ENCODE measurements at regions not wholly inside any gene's neighbourhood (a gene's known extent, or its start where the extent isn't known, plus 50 kb on each side); places are given as distances from the start of the nearest gene placed in this dataset.
"Not testable (repeated sequence)": the region's sequence is repeated elsewhere in the genome, so short reads cannot be mapped to it uniquely, and the experiment has no call there.

- no peak for DNase-seq
These were observed 1057.0 kb downstream of the EPHA7 start for GRCh38 chr6:92362404-92362803.

GRCh38 chr6:92361990-92362389 is 1057.4 kb downstream of the EPHA7 start:
- no peak for DNase-seq

GRCh38 chr6:92354270-92354829 is 1065.0 kb downstream of the EPHA7 start:
- DNase-seq = no peak

GRCh38 chr6:92352130-92352529 is 1067.2 kb downstream of the EPHA7 start:
- no peak for DNase-seq

GRCh38 chr6:92341201-92341600 is 1078.2 kb downstream of the EPHA7 start:
- no peak for DNase-seq

- no peak for DNase-seq
These were observed 1079.3 kb downstream of the EPHA7 start for GRCh38 chr6:92339936-92340640.

- no peak for DNase-seq
These were observed 1081.8 kb downstream of the EPHA7 start for GRCh38 chr6:92337571-92337970.

- DNase-seq = no peak
These were observed 1090.0 kb downstream of the EPHA7 start for GRCh38 chr6:92329208-92329847.

- DNase-seq = no peak
These were observed 1104.0 kb downstream of the EPHA7 start for GRCh38 chr6:92315312-92315711.

GRCh38 chr6:92297101-92297500 is 1122.3 kb downstream of the EPHA7 start:
- no peak for DNase-seq

- no peak for DNase-seq
These were observed 1127.3 kb downstream of the EPHA7 start for GRCh38 chr6:92292067-92292466.

GRCh38 chr6:92289831-92290230 is 1129.5 kb downstream of the EPHA7 start:
- no peak for DNase-seq

GRCh38 chr6:92281571-92282076 is 1137.7 kb downstream of the EPHA7 start:
- no peak for DNase-seq

- DNase-seq = no peak
These were observed 1144.2 kb downstream of the EPHA7 start for GRCh38 chr6:92275150-92275549.

- DNase-seq = no peak
These were observed 1144.8 kb downstream of the EPHA7 start for GRCh38 chr6:92274588-92274987.

- DNase-seq = no peak
These were observed 1145.7 kb downstream of the EPHA7 start for GRCh38 chr6:92273694-92274093.

- no peak for DNase-seq
These were observed 1148.3 kb downstream of the EPHA7 start for GRCh38 chr6:92271091-92271490.

GRCh38 chr6:92270365-92270764 is 1149.0 kb downstream of the EPHA7 start:
- DNase-seq = no peak

GRCh38 chr6:92267335-92267734 is 1152.0 kb downstream of the EPHA7 start:
- DNase-seq = no peak

- DNase-seq = no peak
These were observed 1155.5 kb downstream of the EPHA7 start for GRCh38 chr6:92263864-92264263.

- no peak for DNase-seq
These were observed 1160.2 kb downstream of the EPHA7 start for GRCh38 chr6:92259171-92259570.

GRCh38 chr6:92243315-92243714 is 1176.0 kb downstream of the EPHA7 start:
- DNase-seq = no peak

GRCh38 chr6:92231171-92231701 is 1188.1 kb downstream of the EPHA7 start:
- DNase-seq = no peak

GRCh38 chr6:92219987-92220386 is 1199.4 kb downstream of the EPHA7 start:
- DNase-seq = not testable (repeated sequence)
